ENCODE measurements at regions not wholly inside any gene's neighbourhood (a gene's known extent, or its start where the extent isn't known, plus 50 kb on each side); places are given as distances from the start of the nearest gene placed in this dataset.

DNA sequence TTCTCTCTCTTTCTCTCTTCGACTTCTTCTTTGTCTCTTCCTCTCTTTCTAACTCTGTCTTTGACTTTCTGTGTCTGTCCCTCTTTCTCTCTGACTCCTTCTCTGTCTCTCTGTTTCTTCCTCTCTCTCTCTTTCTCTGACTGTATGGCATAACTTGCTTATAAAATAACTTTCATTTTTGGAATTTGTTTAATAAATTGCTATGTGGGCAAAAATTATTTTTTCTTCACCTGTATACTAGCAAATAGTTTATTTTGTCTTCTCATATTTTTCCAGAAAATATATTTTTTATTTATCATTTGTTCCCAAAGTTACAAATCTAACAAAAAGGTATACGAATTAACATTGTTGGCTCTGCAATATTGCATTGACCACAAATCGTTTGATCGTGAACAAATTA, 305.7 kb upstream of the FAM98A start:
- Histone ChIP-seq H3K9me3 (ENCODE audit: control insufficient read depth in 2 of 2, insufficient read depth in 1 of 2, low read depth in 1 of 2, low read length in 1 of 2) (peaks cover 0 to 12% of the 10 kb centered on the region in 2 donors), H3K4me3 (ENCODE audit: low read depth in 1 of 3, low read length in 3 of 3) (no peak overlapping the region), H3K4me1 (ENCODE audit: control insufficient read depth in 3 of 3, insufficient read depth in 2 of 3, low read depth in 1 of 3, low read length in 2 of 3) (no peaks in the 10 kb centered on the region), H3K27ac (ENCODE audit: low read depth in 1 of 3, low read length in 2 of 3) (no peak overlapping the region), H3K27me3 (ENCODE audit: control insufficient read depth in 3 of 3, insufficient read depth in 3 of 3, low read length in 3 of 3) (no peaks in the 10 kb centered on the region), H3K36me3 (ENCODE audit: control insufficient read depth in 3 of 3, insufficient read depth in 2 of 3, low read depth in 1 of 3, low read length in 3 of 3) (no peaks in the 10 kb centered on the region)
- whole genome bisulfite sequencing, 3 donors = 77 to 87% (median 87%) methylated on average over 4 of the region's 4 CpGs
- no peak for FAIRE-seq
- no peak for DNase-seq

DNA sequence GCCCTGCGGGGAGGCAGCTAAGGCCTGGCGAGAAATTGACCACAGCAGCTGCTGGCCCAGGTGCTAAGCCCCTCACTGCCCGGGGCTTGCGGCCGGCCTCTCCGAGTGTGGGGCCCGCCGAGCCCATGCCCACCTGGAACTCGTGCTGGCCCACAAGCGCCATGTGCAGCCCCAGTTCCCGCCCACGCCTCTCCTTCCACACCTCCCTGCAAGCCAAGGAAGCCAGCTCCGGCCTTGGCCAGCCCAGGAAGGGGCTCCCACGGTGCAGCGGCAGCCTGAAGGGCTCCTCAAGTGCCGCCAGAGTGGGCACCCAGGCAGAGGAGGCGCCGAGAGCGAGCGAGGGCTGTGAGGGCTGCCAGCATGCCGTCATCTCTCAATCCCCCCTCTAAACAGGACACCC, 304.6 kb upstream of the FAM98A start:
- H3K4me3 ChIP-seq (ENCODE audit: low read depth in 1 of 3, low read length in 3 of 3) = no peak overlapping the region
- peaks cover 0 to 14% of the 10 kb centered on the region in 2 donors for H3K9me3 ChIP-seq (ENCODE audit: control insufficient read depth in 2 of 2, insufficient read depth in 1 of 2, low read depth in 1 of 2, low read length in 1 of 2)
- H3K27ac ChIP-seq (ENCODE audit: low read depth in 1 of 3, low read length in 2 of 3) = no peak overlapping the region
- no peaks in the 10 kb centered on the region for H3K27me3 ChIP-seq (ENCODE audit: control insufficient read depth in 3 of 3, insufficient read depth in 3 of 3, low read length in 3 of 3)
- no peak for FAIRE-seq
- 90 to 92% (median 92%) methylated on average over 20 to 21 of the region's 21 CpGs for WGBS, 3 donors
- H3K4me1 ChIP-seq (ENCODE audit: control insufficient read depth in 3 of 3, insufficient read depth in 2 of 3, low read depth in 1 of 3, low read length in 2 of 3) = no peaks in the 10 kb centered on the region
- DNase-seq = no peak
- H3K36me3 ChIP-seq (ENCODE audit: control insufficient read depth in 3 of 3, insufficient read depth in 2 of 3, low read depth in 1 of 3, low read length in 3 of 3) = no peaks in the 10 kb centered on the region

DNA sequence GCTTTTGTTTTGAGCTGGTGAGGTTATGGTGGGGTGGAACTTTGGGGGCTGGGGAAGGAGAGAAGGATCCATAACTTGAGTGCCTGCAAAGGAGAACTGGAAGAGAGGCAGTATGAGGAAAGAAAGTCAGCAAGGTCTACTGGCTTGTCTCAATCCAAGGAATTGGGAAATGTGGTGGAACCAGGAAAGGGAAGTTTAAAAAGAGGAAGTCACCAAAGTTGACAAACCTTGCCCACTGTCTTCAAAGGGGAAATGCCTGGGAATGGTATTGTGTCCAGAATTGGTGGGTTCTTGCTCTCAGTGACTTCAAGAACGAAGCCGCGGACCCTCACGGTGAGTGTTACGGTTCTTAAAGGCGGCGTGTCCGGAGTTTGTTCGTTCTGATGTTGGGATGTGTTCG, 304.1 kb upstream of the FAM98A start:
- H3K36me3 ChIP-seq (ENCODE audit: control insufficient read depth in 3 of 3, insufficient read depth in 2 of 3, low read depth in 1 of 3, low read length in 3 of 3) = no peaks in the 10 kb centered on the region
- H3K4me3 ChIP-seq (ENCODE audit: low read depth in 1 of 3, low read length in 3 of 3) = no peak overlapping the region
- 94 to 96% (median 95%) methylated on average over 10 of the region's 10 CpGs for WGBS, 3 donors
- no peaks in the 10 kb centered on the region for H3K27me3 ChIP-seq (ENCODE audit: control insufficient read depth in 3 of 3, insufficient read depth in 3 of 3, low read length in 3 of 3)
- no peaks in the 10 kb centered on the region for H3K4me1 ChIP-seq (ENCODE audit: control insufficient read depth in 3 of 3, insufficient read depth in 2 of 3, low read depth in 1 of 3, low read length in 2 of 3)
- FAIRE-seq (no peak), DNase-seq (no peak)
- no peak overlapping the region for H3K27ac ChIP-seq (ENCODE audit: low read depth in 1 of 3, low read length in 2 of 3)
- peaks cover 0 to 14% of the 10 kb centered on the region in 2 donors for H3K9me3 ChIP-seq (ENCODE audit: control insufficient read depth in 2 of 2, insufficient read depth in 1 of 2, low read depth in 1 of 2, low read length in 1 of 2)

DNA sequence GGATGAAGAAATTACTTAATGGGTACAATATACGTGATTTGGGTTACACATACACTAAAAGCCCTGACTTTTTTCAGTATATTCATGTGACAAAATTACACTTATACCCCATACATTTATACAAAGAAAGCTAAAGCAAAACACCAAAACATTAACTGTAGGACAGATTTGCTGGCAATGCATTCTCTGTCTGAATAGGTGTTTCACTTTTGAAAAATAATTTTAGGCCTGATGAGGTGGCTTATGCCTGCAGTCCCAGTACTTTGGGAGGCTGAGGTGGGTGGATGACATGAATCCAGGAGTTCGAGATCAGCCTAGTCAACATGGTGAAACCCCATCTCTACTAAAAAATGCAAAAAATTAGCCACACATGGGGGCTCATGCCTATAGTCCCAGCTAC, 301.5 kb upstream of the FAM98A start:
- Histone ChIP-seq H3K36me3 (ENCODE audit: control insufficient read depth in 3 of 3, insufficient read depth in 2 of 3, low read depth in 1 of 3, low read length in 3 of 3) (no peaks in the 10 kb centered on the region), H3K9me3 (ENCODE audit: control insufficient read depth in 2 of 2, insufficient read depth in 1 of 2, low read depth in 1 of 2, low read length in 1 of 2) (peaks cover 0 to 18% of the 10 kb centered on the region in 2 donors), H3K27ac (ENCODE audit: low read depth in 1 of 3, low read length in 2 of 3) (no peak overlapping the region), H3K4me3 (ENCODE audit: low read depth in 1 of 3, low read length in 3 of 3) (no peak overlapping the region), H3K4me1 (ENCODE audit: control insufficient read depth in 3 of 3, insufficient read depth in 2 of 3, low read depth in 1 of 3, low read length in 2 of 3) (no peaks in the 10 kb centered on the region), H3K27me3 (ENCODE audit: control insufficient read depth in 3 of 3, insufficient read depth in 3 of 3, low read length in 3 of 3) (no peaks in the 10 kb centered on the region)
- no peak for FAIRE-seq
- DNase-seq = no peak
- WGBS, 3 donors = 54 to 84% (median 54%) methylated on average over 2 of the region's 2 CpGs

DNA sequence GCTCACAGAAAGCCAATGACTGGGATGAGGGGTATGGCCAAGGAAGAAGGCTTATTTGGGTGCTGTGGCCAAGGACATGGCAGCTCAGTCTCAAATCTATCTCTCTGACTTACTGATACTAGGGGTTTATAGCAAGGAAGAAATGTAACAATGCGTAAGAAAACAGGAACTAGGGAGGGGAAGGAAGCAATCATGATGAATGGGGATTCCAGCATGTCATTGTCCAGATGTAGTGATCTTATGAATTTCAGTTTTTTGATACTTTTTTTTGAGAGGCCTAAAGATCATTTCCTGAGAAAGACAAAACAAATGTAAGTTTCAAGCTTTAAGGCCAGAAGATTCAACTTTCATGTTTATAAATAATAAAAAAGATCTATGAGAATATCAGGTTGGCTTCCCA, 298.6 kb upstream of the FAM98A start:
- H3K4me1 ChIP-seq (ENCODE audit: control insufficient read depth in 3 of 3, insufficient read depth in 2 of 3, low read depth in 1 of 3, low read length in 2 of 3) = no peaks in the 10 kb centered on the region
- H3K27ac ChIP-seq (ENCODE audit: low read depth in 1 of 3, low read length in 2 of 3) = no peak overlapping the region
- WGBS, 3 donors = 61 to 79% (median 65%) methylated on average over 1 of the region's 1 CpG
- H3K27me3 ChIP-seq (ENCODE audit: control insufficient read depth in 3 of 3, insufficient read depth in 3 of 3, low read length in 3 of 3) = no peaks in the 10 kb centered on the region
- FAIRE-seq (no peak), DNase-seq (no peak)
- H3K9me3 ChIP-seq (ENCODE audit: control insufficient read depth in 2 of 2, insufficient read depth in 1 of 2, low read depth in 1 of 2, low read length in 1 of 2) = peaks cover 0 to 6% of the 10 kb centered on the region in 2 donors
- H3K4me3 ChIP-seq (ENCODE audit: low read depth in 1 of 3, low read length in 3 of 3) = no peak overlapping the region
- no peaks in the 10 kb centered on the region for H3K36me3 ChIP-seq (ENCODE audit: control insufficient read depth in 3 of 3, insufficient read depth in 2 of 3, low read depth in 1 of 3, low read length in 3 of 3)

DNA sequence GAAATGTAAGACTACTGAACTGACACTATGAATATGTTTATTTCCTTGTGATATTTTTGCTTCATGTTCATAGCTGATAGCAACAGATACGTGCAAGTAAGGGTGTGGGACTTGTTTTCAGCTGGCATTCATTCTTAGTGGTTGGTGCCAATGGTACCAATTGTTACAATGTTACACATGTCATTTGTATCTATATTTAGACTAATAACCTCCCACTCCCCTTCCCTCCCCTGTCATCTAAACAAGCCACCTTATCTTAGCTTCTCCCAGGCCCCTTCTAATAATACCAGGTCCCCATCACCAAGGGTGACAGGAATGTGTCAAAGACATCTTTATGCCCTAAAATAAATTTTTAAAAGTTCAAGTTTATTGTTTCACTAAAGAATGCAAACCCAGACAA, 294.7 kb upstream of the FAM98A start:
- Histone ChIP-seq H3K9me3 (ENCODE audit: control insufficient read depth in 2 of 2, insufficient read depth in 1 of 2, low read depth in 1 of 2, low read length in 1 of 2) (peaks cover 0 to 6% of the 10 kb centered on the region in 2 donors), H3K4me1 (ENCODE audit: control insufficient read depth in 3 of 3, insufficient read depth in 2 of 3, low read depth in 1 of 3, low read length in 2 of 3) (no peaks in the 10 kb centered on the region), H3K4me3 (ENCODE audit: low read depth in 1 of 3, low read length in 3 of 3) (no peak overlapping the region), H3K27me3 (ENCODE audit: control insufficient read depth in 3 of 3, insufficient read depth in 3 of 3, low read length in 3 of 3) (no peaks in the 10 kb centered on the region), H3K27ac (ENCODE audit: low read depth in 1 of 3, low read length in 2 of 3) (no peak overlapping the region), H3K36me3 (ENCODE audit: control insufficient read depth in 3 of 3, insufficient read depth in 2 of 3, low read depth in 1 of 3, low read length in 3 of 3) (no peaks in the 10 kb centered on the region)
- WGBS, 3 donors = 57 to 79% (median 58%) methylated on average over 1 of the region's 1 CpG
- FAIRE-seq (no peak), DNase-seq (no peak)

DNA sequence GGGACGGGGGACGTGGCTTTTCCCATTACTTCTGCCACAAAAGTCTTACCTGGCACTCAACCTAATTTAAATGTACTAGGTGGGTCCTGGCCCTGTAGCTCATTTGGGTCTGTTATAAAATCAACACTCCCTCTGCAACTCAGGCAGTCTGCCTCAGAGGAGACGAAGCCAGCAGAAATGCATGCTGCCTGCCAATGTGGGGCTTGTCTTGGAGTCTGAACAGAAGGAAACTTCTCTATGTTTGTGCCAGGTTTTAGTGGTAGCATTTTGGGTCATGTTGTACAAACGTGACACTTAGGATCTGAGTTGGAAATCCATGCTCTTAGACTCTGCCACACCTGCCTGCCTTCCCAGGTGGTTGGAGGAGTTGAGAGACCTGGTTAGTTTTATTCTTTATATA, 292.5 kb upstream of the FAM98A start:
- no peak for DNase-seq
- Histone ChIP-seq H3K27me3 (ENCODE audit: control insufficient read depth in 3 of 3, insufficient read depth in 3 of 3, low read length in 3 of 3) (no peaks in the 10 kb centered on the region), H3K27ac (ENCODE audit: low read depth in 1 of 3, low read length in 2 of 3) (no peak overlapping the region), H3K4me3 (ENCODE audit: low read depth in 1 of 3, low read length in 3 of 3) (no peak overlapping the region), H3K36me3 (ENCODE audit: control insufficient read depth in 3 of 3, insufficient read depth in 2 of 3, low read depth in 1 of 3, low read length in 3 of 3) (no peaks in the 10 kb centered on the region), H3K4me1 (ENCODE audit: control insufficient read depth in 3 of 3, insufficient read depth in 2 of 3, low read depth in 1 of 3, low read length in 2 of 3) (no peaks in the 10 kb centered on the region), H3K9me3 (ENCODE audit: control insufficient read depth in 2 of 2, insufficient read depth in 1 of 2, low read depth in 1 of 2, low read length in 1 of 2) (peaks cover 0 to under 1% of the 10 kb centered on the region in 2 donors)
- no peak for FAIRE-seq
- WGBS, 3 donors = 37 to 46% (median 42%) methylated on average over 4 of the region's 4 CpGs

DNA sequence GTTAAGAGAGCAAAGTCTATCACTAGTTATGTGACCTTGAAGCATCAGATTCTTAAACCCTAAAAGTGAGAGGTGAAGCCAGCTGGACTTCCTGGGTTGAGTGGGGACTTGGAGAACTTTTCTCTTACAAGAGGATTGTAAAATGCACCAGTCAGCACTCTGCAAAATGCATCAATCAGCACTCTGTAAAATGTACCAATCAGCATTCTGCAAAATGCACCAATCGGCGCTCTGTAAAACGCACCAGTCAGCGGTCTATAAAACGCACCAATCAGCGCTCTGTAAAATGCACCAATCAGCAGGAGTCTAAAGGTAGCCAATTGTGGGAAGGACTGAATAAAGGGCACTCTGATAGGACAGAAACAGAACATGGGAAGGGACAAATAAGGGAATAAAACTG, 291.6 kb upstream of the FAM98A start:
- FAIRE-seq (no peak), DNase-seq (no peak)
- Histone ChIP-seq H3K36me3 (ENCODE audit: control insufficient read depth in 3 of 3, insufficient read depth in 2 of 3, low read depth in 1 of 3, low read length in 3 of 3) (no peaks in the 10 kb centered on the region), H3K4me3 (ENCODE audit: low read depth in 1 of 3, low read length in 3 of 3) (no peak overlapping the region), H3K9me3 (ENCODE audit: control insufficient read depth in 2 of 2, insufficient read depth in 1 of 2, low read depth in 1 of 2, low read length in 1 of 2) (no peaks in the 10 kb centered on the region), H3K27ac (ENCODE audit: low read depth in 1 of 3, low read length in 2 of 3) (no peak overlapping the region), H3K4me1 (ENCODE audit: control insufficient read depth in 3 of 3, insufficient read depth in 2 of 3, low read depth in 1 of 3, low read length in 2 of 3) (no peaks in the 10 kb centered on the region), H3K27me3 (ENCODE audit: control insufficient read depth in 3 of 3, insufficient read depth in 3 of 3, low read length in 3 of 3) (no peaks in the 10 kb centered on the region)
- 94 to 97% (median 97%) methylated on average over 6 of the region's 6 CpGs for WGBS, 3 donors

DNA sequence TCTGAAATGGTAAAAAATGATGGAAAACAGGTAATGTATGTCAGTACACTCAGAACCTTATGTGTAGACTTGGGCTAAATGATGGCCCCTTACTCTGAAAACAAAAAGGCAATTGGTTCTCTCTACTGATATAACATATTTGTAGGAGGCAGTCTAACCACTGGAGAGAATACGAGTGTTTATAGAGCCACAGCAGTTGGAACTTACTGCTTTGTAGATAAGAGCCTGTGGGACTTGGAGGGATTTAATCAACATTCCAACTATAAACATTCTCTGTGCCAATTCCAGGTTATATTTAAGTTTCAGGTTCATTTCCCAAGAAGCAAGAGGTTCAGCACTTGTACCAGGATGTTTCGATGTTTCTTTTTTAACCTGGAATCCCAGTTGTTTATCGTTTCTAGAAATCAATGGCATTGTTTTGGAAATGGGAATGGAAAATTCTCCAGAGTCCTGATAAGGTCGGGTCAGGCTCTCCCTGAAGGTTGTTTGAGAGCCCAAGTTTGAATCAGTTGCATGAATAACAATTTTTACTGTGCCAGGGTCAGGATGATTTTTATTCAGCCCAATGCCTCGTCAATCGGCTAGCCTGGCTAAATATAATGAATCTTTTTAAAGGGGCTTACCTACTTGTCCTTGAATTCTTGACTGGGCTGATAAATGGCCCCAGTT, 278.4 kb upstream of the FAM98A start:
- no peak overlapping the region for H3K27ac ChIP-seq (ENCODE audit: low read depth in 1 of 3, low read length in 2 of 3)
- WGBS, 3 donors = 57 to 66% (median 63%) methylated on average over 6 of the region's 6 CpGs
- DNase-seq (no peak), FAIRE-seq (no peak)
- H3K4me3 ChIP-seq (ENCODE audit: low read depth in 1 of 3, low read length in 3 of 3) = no peak overlapping the region
- no peaks in the 10 kb centered on the region for H3K36me3 ChIP-seq (ENCODE audit: control insufficient read depth in 3 of 3, insufficient read depth in 2 of 3, low read depth in 1 of 3, low read length in 3 of 3)
- no peaks in the 10 kb centered on the region for H3K27me3 ChIP-seq (ENCODE audit: control insufficient read depth in 3 of 3, insufficient read depth in 3 of 3, low read length in 3 of 3)
- no peaks in the 10 kb centered on the region for H3K9me3 ChIP-seq (ENCODE audit: control insufficient read depth in 2 of 2, insufficient read depth in 1 of 2, low read depth in 1 of 2, low read length in 1 of 2)
- H3K4me1 ChIP-seq (ENCODE audit: control insufficient read depth in 3 of 3, insufficient read depth in 2 of 3, low read depth in 1 of 3, low read length in 2 of 3) = no peaks in the 10 kb centered on the region

Data from small intestine (tissue), 7 donors.